ENCODE measurements at regions not wholly inside any gene's neighbourhood (a gene's known extent, or its start where the extent isn't known, plus 50 kb on each side); places are given as distances from the start of the nearest gene placed in this dataset.
"Not testable (repeated sequence)": the region's sequence is repeated elsewhere in the genome, so short reads cannot be mapped to it uniquely, and the experiment has no call there.

DNA sequence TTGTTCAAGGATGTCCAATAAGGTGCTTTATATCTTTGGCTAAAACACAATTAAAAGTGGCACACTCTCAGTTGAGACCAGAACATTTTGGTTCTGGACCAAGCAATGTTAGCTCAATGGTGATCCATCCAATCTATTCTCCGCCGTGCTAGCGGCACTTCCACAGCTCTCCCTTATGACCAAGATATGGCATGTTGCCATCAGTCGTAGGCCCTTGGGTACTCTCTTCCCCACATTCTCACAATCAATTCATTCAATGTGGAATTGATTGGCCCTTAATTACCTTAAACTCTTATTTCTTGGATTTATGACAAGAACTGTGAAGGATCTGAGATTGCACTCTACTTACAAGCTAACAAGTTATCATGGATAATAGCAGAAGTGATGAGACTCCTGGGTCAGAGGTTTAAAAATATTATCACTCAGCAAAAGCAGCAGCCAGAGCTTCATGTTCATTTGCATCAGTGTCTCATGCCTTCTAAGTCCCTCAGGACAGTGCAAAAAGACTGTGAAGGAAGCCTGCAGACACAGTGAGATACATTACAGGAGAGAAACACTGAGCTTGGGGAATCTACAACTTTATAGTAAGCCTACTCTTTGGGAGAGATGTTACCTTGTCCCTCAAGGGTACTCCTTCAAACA, 80.0 kb upstream of the ARG1 start:
- no peak for DNase-seq (ENCODE audit: low read depth in 3 of 3)

DNA sequence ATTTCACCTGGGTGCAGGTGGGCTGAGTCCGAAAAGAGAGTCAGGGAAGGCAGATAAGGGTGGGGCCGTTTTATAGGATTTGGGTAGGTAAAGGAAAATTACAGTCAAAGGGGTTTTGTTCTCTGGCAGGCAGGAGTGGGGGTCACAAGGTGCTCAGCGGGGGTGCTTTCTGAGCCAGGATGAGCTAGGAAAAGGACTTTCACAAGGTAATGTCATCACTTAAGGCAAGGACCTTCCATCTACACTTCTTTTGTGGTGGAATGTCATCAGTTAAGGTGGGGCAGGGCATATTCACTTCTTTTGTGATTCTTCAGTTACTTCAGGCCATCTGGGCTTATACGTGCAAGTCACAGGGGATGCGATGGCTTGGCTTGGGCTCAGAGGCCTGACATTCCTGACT, 68.6 kb upstream of the ARG1 start:
- not testable (repeated sequence) for DNase-seq (ENCODE audit: low read depth in 3 of 3)

DNA sequence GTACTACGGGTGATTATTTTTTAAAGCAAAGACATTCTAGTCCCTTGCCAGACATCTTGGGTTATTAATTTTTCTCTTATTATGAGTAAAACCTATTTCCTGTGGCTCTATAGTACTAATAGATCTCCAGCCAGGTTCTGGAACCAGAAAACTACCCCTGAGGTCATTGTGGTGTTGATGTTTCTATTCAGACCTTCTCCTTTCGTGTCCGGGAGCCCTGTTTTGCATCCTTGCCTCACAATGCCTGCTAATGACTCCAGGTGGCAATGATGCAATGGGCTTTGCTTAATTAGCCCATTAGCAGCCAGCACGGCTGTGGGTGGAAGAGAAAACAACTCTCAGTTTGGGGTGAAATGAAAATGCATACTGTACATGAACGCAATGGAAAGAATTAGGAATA, 62.9 kb upstream of the ARG1 start:
- no peak for DNase-seq (ENCODE audit: low read depth in 3 of 3)

DNA sequence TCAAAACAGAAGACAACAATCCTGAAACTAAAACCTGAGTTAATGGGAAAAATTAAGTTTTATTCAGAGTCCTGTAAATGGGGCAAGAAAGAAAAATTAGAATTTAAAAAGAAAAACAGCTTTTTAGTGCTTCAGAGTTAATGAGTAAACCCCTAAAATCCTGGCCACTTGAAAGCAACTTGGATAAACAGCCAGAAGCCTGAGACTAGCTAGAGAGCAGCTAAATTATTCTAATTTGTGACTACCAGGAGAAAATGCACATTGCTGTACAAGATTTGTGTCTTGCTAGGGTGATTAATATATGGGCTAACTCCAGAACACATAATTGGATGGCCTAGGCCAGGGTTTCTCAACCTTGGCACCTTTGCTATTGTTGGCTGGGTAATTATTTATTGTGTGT, 62.4 kb upstream of the ARG1 start:
- no peak for DNase-seq (ENCODE audit: low read depth in 3 of 3)

DNA sequence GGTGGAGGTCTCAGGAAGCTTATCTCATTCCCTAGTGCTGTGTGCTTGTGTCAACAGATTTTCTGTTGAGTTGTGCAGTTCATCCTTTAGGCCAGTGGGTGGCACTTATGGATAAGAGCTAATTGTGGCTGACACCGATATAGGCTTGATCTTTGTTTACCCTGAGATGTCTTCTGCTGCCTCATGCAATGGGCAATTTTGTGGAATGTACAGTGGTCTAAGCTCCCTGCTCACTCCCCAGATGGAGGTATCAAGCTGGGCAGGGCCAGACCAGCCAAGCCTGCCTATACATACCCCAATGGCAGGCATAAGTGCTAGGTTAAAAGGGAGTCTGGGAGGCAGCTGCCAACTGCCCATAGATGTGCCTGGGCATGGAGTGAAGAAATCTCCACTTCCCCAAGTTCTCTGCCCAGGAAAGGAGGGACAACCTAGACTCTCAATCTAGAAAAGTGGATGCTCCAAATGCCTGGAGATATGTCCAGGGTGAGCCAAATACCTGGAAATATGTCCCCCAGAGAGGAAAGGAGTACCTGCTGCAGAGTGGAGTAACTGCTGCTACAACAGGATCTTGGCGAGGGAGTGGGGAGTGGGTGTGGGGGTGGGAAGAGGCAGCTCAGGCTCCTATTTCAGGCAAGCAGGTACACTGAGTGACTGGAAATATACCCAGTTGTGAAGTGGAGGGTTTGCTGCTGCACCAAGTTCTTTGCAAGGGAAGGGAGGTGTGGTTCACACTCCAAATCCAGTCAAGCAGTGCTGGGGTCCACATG, 53.2 kb upstream of the ARG1 start:
- DNase-seq (ENCODE audit: low read depth in 3 of 3): peak in 2 of 3 experiments; percentile 5 to 15

Data from stimulated activated CD4-positive, alpha-beta T cell treated with anti-CD3 and anti-CD28 coated beads, TNF-alpha, amount 100 ng/mL, for 4 hours (primary cell).